CD14-positive monocyte (primary cell): ENCODE measurements at regions not wholly inside any gene's neighbourhood (a gene's known extent, or its start where the extent isn't known, plus 50 kb on each side); places are given as distances from the start of the nearest gene placed in this dataset.

Experiments used
- DNase-seq, 3 donors: peaks; one replicate each; pipeline ENCODE4 v3.0.0-alpha.2; 2011 to 2022
- H2AFZ ChIP-seq: 2 replicates; pipeline ENCODE4 v1.6.0; 2012; ENCODE audit warnings: mild to moderate bottlenecking, low read depth, low read length, inconsistent platforms; ENCODE audit not compliant: insufficient read depth, poor library complexity, severe bottlenecking
- H3K27ac ChIP-seq, 2 donors: 1 replicate in 1 of 2; 2 replicates in 1 of 2; pipeline ENCODE4 v1.5.1; 2012 to 2013; ENCODE audit warnings: low read length in 2 of 2, control low read depth in 1 of 2, inconsistent platforms in 1 of 2, low read depth in 1 of 2, mild to moderate bottlenecking in 1 of 2
- H3K27me3 ChIP-seq, 2 donors: one replicate each; pipeline versions ENCODE4 v1.6.0 to v1.6.1; 2011 to 2013; ENCODE audit warnings: low read length in 2 of 2; ENCODE audit not compliant: control insufficient read depth in 2 of 2, insufficient read depth in 2 of 2
- H3K36me3 ChIP-seq, 2 donors: replicated peaks in 1 of 2; 1 replicate in 1 of 2; 2 replicates in 1 of 2; pipeline versions ENCODE4 v1.5.1 to v1.6.1; 2012 to 2013; ENCODE audit warnings: low read length in 2 of 2, control low read depth in 1 of 2, inconsistent platforms in 1 of 2, mild to moderate bottlenecking in 1 of 2; ENCODE audit not compliant: insufficient read depth in 2 of 2, control insufficient read depth in 1 of 2
- H3K4me1 ChIP-seq, 2 donors: 1 replicate in 1 of 2; 2 replicates in 1 of 2; pipeline versions ENCODE4 v1.5.1 to v1.6.1; 2012 to 2013; ENCODE audit warnings: low read length in 2 of 2, control low read depth in 1 of 2, inconsistent platforms in 1 of 2, mild to moderate bottlenecking in 1 of 2, moderate library complexity in 1 of 2; ENCODE audit not compliant: insufficient read depth in 2 of 2, control insufficient read depth in 1 of 2
- H3K4me2 ChIP-seq: replicated peaks from 2 replicates; pipeline ENCODE3; 2012; ENCODE audit warnings: low read length, moderate library complexity, mild to moderate bottlenecking; ENCODE audit not compliant: poor library complexity, severe bottlenecking; ENCODE audit errors: extremely low read depth
- H3K4me3 ChIP-seq, 3 experiments: fragments of 200-600 bp in 1 of 3; sonication (generic) in 1 of 3; replicated peaks in 1 of 3; 1 replicate in 2 of 3; 2 replicates in 1 of 3; pipeline ENCODE4 v1.5.1; 2011 to 2013; ENCODE audit warnings: low read length in 3 of 3, mild to moderate bottlenecking in 3 of 3, control low read depth in 2 of 3, low read depth in 2 of 3, inconsistent platforms in 1 of 3, moderate library complexity in 1 of 3
- H3K79me2 ChIP-seq: 2 replicates; pipeline ENCODE4 v1.6.0; 2012; ENCODE audit warnings: mild to moderate bottlenecking, control low read depth, inconsistent platforms, low read length, moderate library complexity; ENCODE audit not compliant: insufficient read depth
- H3K9ac ChIP-seq: 2 replicates; pipeline ENCODE4 v1.6.0; 2017; ENCODE audit warnings: low read length, mild to moderate bottlenecking; ENCODE audit not compliant: insufficient read depth, poor library complexity, severe bottlenecking
- H3K9me3 ChIP-seq, 2 donors: replicated peaks in 1 of 2; 1 replicate in 1 of 2; 2 replicates in 1 of 2; pipeline versions ENCODE4 v1.5.1 to v1.6.1; 2012 to 2013; ENCODE audit warnings: low read length in 2 of 2, control low read depth in 1 of 2; ENCODE audit not compliant: control insufficient read depth in 1 of 2, insufficient read depth in 1 of 2
- H4K20me1 ChIP-seq: 2 replicates; pipeline ENCODE4 v1.6.0; 2012; ENCODE audit warnings: mild to moderate bottlenecking, low read length, control low read depth, moderate library complexity; ENCODE audit not compliant: insufficient read depth
- H3K27ac Mint-ChIP-seq, 7 donors: one replicate each; pipeline ENCODE4 v1.8.0; 2020; ENCODE audit warnings: mild to moderate bottlenecking in 7 of 7, mixed read lengths in 7 of 7, moderate library complexity in 6 of 7, inconsistent platforms in 2 of 7
- H3K27me3 Mint-ChIP-seq, 3 donors: one replicate each; pipeline ENCODE4 v1.8.0; 2021 to 2022; ENCODE audit warnings: low read depth in 3 of 3, mild to moderate bottlenecking in 3 of 3, mixed read lengths in 3 of 3, moderate library complexity in 3 of 3, inconsistent platforms in 1 of 3
- H3K36me3 Mint-ChIP-seq, 2 donors: one replicate each; pipeline ENCODE4 v1.8.0; 2020; ENCODE audit warnings: mixed read lengths in 2 of 2, inconsistent platforms in 1 of 2, mild to moderate bottlenecking in 1 of 2
- H3K4me1 Mint-ChIP-seq: one replicate; pipeline ENCODE4 v1.8.0; 2020; ENCODE audit warnings: mild to moderate bottlenecking, mixed read lengths
- H3K4me3 Mint-ChIP-seq, 2 donors: one replicate each; pipeline ENCODE4 v1.8.0; 2020; ENCODE audit warnings: mild to moderate bottlenecking in 2 of 2, mixed read lengths in 2 of 2, moderate library complexity in 1 of 2
- H3K9me3 Mint-ChIP-seq, 7 donors: one replicate each; pipeline ENCODE4 v1.8.0; 2020 to 2022; ENCODE audit warnings: mixed read lengths in 7 of 7, mild to moderate bottlenecking in 6 of 7, moderate library complexity in 6 of 7, inconsistent platforms in 2 of 7
- CTCF ChIP-seq: fragments of 200-600 bp; IDR thresholded peaks from one replicate; pipeline ENCODE4 v1.8.0; 2022; ENCODE audit warnings: antibody characterized with exemption, mild to moderate bottlenecking
- WGBS: methylation state at CpG from one replicate; pipeline ENCODE4 v1.1.5; 2013; ENCODE audit warnings: missing lambda C conversion rate; ENCODE audit not compliant: insufficient coverage; 5-methylcytosine and 5-hydroxymethylcytosine counted together
- intact Hi-C, 2 donors: fragments of 100-400 bp; cut with micrococcal nuclease; formaldehyde crosslinking; loops; one replicate each; pipeline versions ENCODE4 v1.15.0 to v1.15.1; 2023

GRCh38 chr1:30627994-30628393, 95.4 kb downstream of the MATN1 start:
- Histone ChIP-seq H3K79me2 (no peaks in the 10 kb centered on the region), H3K4me3 (no peak overlapping the region), H3K27ac (no peak overlapping the region), H3K27me3 (no peaks in the 10 kb centered on the region), H3K9ac (no peak overlapping the region), H2AFZ (no peak overlapping the region), H3K4me1 (no peaks in the 10 kb centered on the region), H3K4me2 (no peak overlapping the region), H3K36me3 (no peaks in the 10 kb centered on the region), H3K9me3 (peaks cover 21 to 33% of the 10 kb centered on the region in 2 donors), H4K20me1 (no peaks in the 10 kb centered on the region)
- intact Hi-C loops, result no loop called here
- H3K27me3 Mint-ChIP-seq, result peaks cover 0 to 7% (median 4%) of the 10 kb centered on the region in 3 donors
- no peak overlapping the region for H3K4me3 Mint-ChIP-seq
- DNase-seq, result no peak
- TF ChIP-seq CTCF, result no peak
- H3K9me3 Mint-ChIP-seq, result peaks cover 14 to 28% (median 23%) of the 10 kb centered on the region in 7 donors
- H3K4me1 Mint-ChIP-seq, result no peaks in the 10 kb centered on the region
- 75% methylated on average over 2 of the region's 2 CpGs for WGBS
- no peaks in the 10 kb centered on the region for H3K36me3 Mint-ChIP-seq
- no peak overlapping the region for H3K27ac Mint-ChIP-seq

GRCh38 chr1:30627206-30627605, 96.2 kb downstream of the MATN1 start:
- no peaks in the 10 kb centered on the region for H3K36me3 ChIP-seq
- no peak for TF ChIP-seq CTCF
- Mint-ChIP-seq H3K36me3 (no peaks in the 10 kb centered on the region), H3K27ac (no peak overlapping the region), H3K4me3 (no peak overlapping the region), H3K9me3 (peaks cover 17 to 32% (median 23%) of the 10 kb centered on the region in 7 donors), H3K4me1 (no peaks in the 10 kb centered on the region), H3K27me3 (peaks cover 0 to 7% (median 4%) of the 10 kb centered on the region in 3 donors)
- no peak overlapping the region for H3K27ac ChIP-seq
- H4K20me1 ChIP-seq, result no peaks in the 10 kb centered on the region
- no peaks in the 10 kb centered on the region for H3K79me2 ChIP-seq
- H3K9ac ChIP-seq, result no peak overlapping the region
- WGBS, result 100% methylated on average over 1 of the region's 1 CpG
- peaks cover 21 to 35% of the 10 kb centered on the region in 2 donors for H3K9me3 ChIP-seq
- no peak overlapping the region for H3K4me3 ChIP-seq
- H2AFZ ChIP-seq, result no peak overlapping the region
- no peaks in the 10 kb centered on the region for H3K27me3 ChIP-seq
- H3K4me1 ChIP-seq, result no peaks in the 10 kb centered on the region
- DNase-seq, result no peak
- intact Hi-C loops, result no loop called here
- no peak overlapping the region for H3K4me2 ChIP-seq
